GM21737 (cell line): ENCODE measurements at regions not wholly inside any gene's neighbourhood (a gene's known extent, or its start where the extent isn't known, plus 50 kb on each side); places are given as distances from the start of the nearest gene placed in this dataset.
"Not testable (repeated sequence)": the region's sequence is repeated elsewhere in the genome, so short reads cannot be mapped to it uniquely, and the experiment has no call there.

Experiments used
- ATAC-seq: cut with Tn5 transposase; IDR thresholded peaks from one replicate; pipeline ENCODE4 v1.9.1; 2021; ENCODE audit warnings: mild to moderate bottlenecking, moderate library complexity; ENCODE audit not compliant: unreplicated experiment

DNA sequence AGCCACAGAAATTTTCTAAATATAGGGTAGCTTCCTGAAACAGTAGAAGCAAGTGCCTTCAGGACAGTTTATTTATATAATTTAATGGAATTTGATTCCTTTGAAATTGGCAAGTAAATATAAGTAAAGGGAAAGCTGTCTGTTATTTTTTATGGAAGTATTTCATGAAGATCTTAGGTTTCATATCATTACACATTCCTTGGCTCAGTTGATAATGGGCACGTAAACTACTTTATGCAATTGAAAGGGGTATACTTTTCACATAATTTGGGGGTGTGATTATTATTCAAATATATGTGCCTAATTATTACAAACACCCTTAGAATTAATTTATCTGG lies 71.1 kb upstream of the RAP1B start:
- ATAC-seq = no peak

- ATAC-seq = not testable (repeated sequence)
These were observed 69.9 kb upstream of the RAP1B start for GRCh38 chr12:68540768-68541167.

DNA sequence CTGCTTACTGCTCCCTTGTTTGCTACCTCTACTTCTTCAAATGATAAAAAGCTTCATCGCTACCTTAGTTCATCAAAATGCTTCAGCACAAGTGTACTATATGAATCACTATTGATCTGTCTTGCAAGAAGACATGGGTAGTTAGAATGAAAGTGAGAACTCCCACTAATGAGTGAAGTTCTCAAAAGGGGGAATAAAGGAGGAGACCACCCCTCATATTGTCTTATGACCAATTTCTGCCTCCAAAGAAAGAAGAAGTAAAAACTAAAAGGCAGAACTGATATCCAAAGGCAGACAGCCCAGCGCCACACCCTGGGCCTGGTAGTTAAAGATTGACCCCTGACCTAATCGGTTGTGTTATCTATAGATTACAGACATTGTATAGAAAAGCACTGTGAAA lies 63.4 kb upstream of the RAP1B start:
- not testable (repeated sequence) for ATAC-seq

DNA sequence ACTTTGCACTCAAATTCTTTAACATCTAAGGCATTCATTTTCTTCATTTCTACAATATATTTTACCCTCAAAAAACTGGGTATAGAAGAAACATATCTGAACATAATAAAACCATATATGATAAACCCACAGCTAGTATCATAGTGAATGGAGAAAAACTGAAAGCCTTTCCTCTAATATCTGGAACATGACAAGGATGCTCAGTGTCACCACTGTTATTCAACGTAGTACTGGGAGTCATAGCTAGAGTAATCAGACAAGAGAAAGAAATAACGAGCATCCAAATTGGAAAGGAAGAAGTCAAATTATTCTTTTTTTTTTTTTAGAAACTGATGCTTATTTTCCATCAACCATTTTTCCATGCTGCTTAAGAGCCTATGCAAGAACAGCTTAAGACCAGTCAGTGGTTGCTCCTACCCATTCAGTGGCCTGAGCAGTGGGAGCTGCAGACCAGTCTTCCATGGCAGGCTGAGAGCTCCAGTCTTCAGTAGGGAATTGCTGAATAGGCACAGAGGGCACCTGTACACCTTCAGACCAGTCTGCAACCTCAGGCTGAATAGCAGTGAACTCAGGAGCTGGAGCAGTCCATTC lies 58.0 kb upstream of the RAP1B start:
- not testable (repeated sequence) for ATAC-seq

DNA sequence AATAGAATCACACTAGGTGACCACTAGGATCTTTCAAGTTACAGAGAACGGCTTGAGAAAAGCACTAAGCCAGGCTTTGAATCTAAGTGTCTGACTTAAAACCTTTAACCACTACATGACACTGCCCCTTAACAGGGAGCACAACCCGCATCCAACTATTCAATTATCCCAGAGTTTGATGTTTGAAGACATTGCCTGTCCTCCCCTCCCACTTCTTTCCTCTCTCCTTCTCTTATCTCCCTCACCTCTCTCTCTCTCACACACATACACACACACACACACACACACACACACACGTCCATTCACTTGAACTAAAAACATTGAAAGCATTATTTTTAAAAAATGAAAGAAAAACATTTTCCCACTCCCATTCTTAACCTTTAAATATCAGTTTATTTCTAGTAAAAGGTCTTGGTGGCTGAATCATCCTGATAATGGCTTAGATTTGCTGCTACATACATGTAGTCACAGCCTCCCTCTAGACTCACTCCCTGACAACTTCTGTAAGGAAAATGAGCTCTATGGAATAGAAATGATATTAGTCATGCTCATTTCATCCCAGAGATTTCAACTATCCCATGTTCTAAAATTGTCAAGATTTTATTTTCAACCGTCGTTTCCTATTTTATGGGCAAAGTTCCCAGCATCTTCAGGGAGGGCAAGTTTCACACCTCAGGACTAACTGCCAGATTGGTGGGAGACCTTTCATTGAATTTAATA lies 53.5 kb upstream of the RAP1B start:
- no peak for ATAC-seq

- no peak for ATAC-seq
These were observed 51.5 kb upstream of the RAP1B start for GRCh38 chr12:68559246-68559645.

DNA sequence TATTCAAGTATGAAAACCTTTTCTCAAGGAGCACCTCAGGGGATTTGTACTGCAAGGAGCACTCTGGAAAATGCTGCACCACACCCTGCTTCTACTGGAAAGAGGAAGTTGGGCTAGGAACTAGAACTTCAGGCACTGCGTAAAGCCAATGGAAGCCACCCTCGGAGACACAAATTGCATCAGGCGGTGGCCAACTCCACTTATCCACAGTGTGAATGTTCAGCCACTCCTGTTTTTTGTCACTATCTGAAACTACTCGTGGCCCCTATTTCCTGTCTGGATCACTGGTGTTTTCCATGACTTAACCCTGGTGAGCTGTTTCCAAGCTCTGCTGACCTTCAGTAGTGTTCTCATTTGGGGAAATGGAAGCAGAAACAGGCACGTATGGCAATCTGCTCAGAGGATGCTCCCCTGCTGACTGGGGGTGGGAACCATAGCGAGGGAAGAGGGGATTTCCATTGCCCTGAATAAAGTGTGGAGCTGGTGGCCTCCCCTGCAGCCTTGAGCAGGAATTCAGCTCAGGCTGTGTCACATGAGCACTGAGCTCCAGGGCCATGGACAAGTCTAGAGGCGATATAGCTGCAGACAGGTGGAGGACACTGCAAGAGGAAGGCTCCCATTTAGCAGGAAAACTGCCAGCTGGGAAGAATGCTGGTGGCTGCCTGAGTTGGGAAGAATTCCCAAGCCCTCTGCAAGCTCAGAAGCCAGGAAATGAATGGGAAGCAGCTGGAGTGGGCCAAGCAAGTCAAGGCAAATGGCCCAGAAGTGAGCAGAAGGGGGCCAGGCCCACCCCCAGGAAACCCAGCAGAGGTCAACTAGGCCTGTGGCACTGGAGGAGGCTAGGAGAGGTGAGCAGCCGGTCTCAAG lies 50.5 kb upstream of the RAP1B start:
- ATAC-seq = no peak

- ATAC-seq = no peak
These were observed 49.8 kb upstream of the RAP1B start for GRCh38 chr12:68560851-68561422.
